H1 (cell line): ENCODE measurements at regions not wholly inside any gene's neighbourhood (a gene's known extent, or its start where the extent isn't known, plus 50 kb on each side); places are given as distances from the start of the nearest gene placed in this dataset.

Source experiments
- ATF2 ChIP-seq: IDR thresholded peaks from 2 replicates; pipeline ENCODE4 v1.6.1; 2012; ENCODE audit warnings: low read length, inconsistent platforms
- CHD1 ChIP-seq: IDR thresholded peaks from 2 replicates; pipeline ENCODE4 v1.6.1; 2012; ENCODE audit warnings: low read depth, low read length, improper control_type of control experiment
- CHD7 ChIP-seq: fragments of 300-600 bp; sonication (generic); IDR thresholded peaks from 2 replicates; pipeline ENCODE4 v1.7.1; 2012; ENCODE audit warnings: low read length, moderate library complexity, mild to moderate bottlenecking, inconsistent platforms; ENCODE audit not compliant: insufficient replicate concordance
- EP300 ChIP-seq, 2 experiments: IDR thresholded peaks; 1 replicate in 1 of 2; 2 replicates in 1 of 2; pipeline ENCODE4 v1.6.1; 2011 to 2012; ENCODE audit warnings: low read depth in 2 of 2, low read length in 2 of 2, mild to moderate bottlenecking in 2 of 2, borderline replicate concordance in 1 of 2, inconsistent platforms in 1 of 2, moderate library complexity in 1 of 2
- HDAC6 ChIP-seq: IDR thresholded peaks from one replicate; pipeline ENCODE4 v1.7.1; 2012; ENCODE audit warnings: low read depth, mild to moderate bottlenecking, inconsistent platforms, low read length, moderate library complexity
- JUND ChIP-seq: IDR thresholded peaks from 2 replicates; pipeline ENCODE4 v1.6.1; 2011; ENCODE audit warnings: mild to moderate bottlenecking, improper control_type of control experiment, low read length
- MAFK ChIP-seq: IDR thresholded peaks from 2 replicates; pipeline ENCODE4 v1.6.1; 2012; ENCODE audit warnings: low read depth, mild to moderate bottlenecking, improper control_type of control experiment, low read length
- POLR2AphosphoS5 ChIP-seq: IDR thresholded peaks from 2 replicates; pipeline ENCODE4 v1.6.1; 2011; ENCODE audit warnings: low read depth, low read length

GRCh38 chr5:56432321-56432720 is 199.2 kb upstream of the ANKRD55 start (continued):
- TF ChIP-seq CHD7 (no peak), EP300 (IDR thresholded peaks at IDR 0.05; ENCODE audit: borderline replicate concordance in 1 of 2, low read depth in 2 of 2, low read length in 2 of 2) (no peak), POLR2AphosphoS5 (no peak), HDAC6 (no peak), MAFK (no peak), JUND (no peak), CHD1 (no peak), ATF2 (no peak)
